ENCODE measurements at regions not wholly inside any gene's neighbourhood (a gene's known extent, or its start where the extent isn't known, plus 50 kb on each side); places are given as distances from the start of the nearest gene placed in this dataset.

- no peaks in the 10 kb centered on the region for H3K27me3 ChIP-seq (ENCODE audit: control insufficient read depth, low read length)
- H3K36me3 ChIP-seq (ENCODE audit: control insufficient read depth, low read length): no peaks in the 10 kb centered on the region
- no peaks in the 10 kb centered on the region for H3K9me2 ChIP-seq (replicated peaks; ENCODE audit: control insufficient read depth, low read length)
- no peak overlapping the region for H3K4me3 ChIP-seq (ENCODE audit: low read length)
- H3K4me2 ChIP-seq (ENCODE audit: low read length): no peak overlapping the region
- no peaks in the 10 kb centered on the region for H4K20me1 ChIP-seq (ENCODE audit: control insufficient read depth, insufficient read depth, low read depth, low read length)
- no peak overlapping the region for H3K27ac ChIP-seq (ENCODE audit: low read depth, low read length)
- TF ChIP-seq CTCF (IDR thresholded peaks at IDR 0.05; ENCODE audit: low read depth, low read length, poor library complexity, severe bottlenecking): no peak
- no peak for TF ChIP-seq EZH2phosphoT487 (IDR thresholded peaks at IDR 0.05; ENCODE audit: borderline replicate concordance, low read length)
- H3F3A ChIP-seq (ENCODE audit: control insufficient read depth, insufficient read depth): no peaks in the 10 kb centered on the region
- no peaks in the 10 kb centered on the region for H3K4me1 ChIP-seq (ENCODE audit: control insufficient read depth, low read length)
- H3K9me3 ChIP-seq (ENCODE audit: control insufficient read depth, insufficient read depth, low read length): no peaks in the 10 kb centered on the region
- H3K79me2 ChIP-seq (ENCODE audit: control insufficient read depth, low read length): no peaks in the 10 kb centered on the region
Measured at GRCh38 chr9:82499337-82499736, 510.8 kb downstream of the SPATA31D1 start.

DNA sequence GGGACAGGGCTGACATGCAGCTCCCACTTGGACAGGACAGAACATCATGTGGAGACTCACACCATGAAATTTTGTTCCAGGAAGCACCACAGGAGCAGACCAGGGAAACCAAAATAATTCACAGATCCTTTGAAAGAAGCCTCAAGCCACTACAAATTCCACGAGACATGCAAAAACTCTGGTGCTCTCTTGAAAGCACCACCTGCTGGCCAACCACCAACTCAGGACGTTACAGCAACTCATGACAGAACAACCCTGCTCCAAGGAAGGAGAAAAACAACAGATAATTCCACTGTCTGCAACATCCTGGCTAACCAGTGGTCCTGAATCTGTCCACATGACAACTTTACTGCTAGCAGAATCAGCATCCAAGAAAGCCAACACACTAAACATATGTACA is 516.0 kb downstream of the SPATA31D1 start:
- H3K27ac ChIP-seq (ENCODE audit: low read depth, low read length): no peak overlapping the region
- no peak for TF ChIP-seq CTCF (IDR thresholded peaks at IDR 0.05; ENCODE audit: low read depth, low read length, poor library complexity, severe bottlenecking)
- no peak for TF ChIP-seq EZH2phosphoT487 (IDR thresholded peaks at IDR 0.05; ENCODE audit: borderline replicate concordance, low read length)
- H4K20me1 ChIP-seq (ENCODE audit: control insufficient read depth, insufficient read depth, low read depth, low read length): no peaks in the 10 kb centered on the region
- H3K4me1 ChIP-seq (ENCODE audit: control insufficient read depth, low read length): no peaks in the 10 kb centered on the region
- no peaks in the 10 kb centered on the region for H3K79me2 ChIP-seq (ENCODE audit: control insufficient read depth, low read length)
- no peaks in the 10 kb centered on the region for H3K9me2 ChIP-seq (replicated peaks; ENCODE audit: control insufficient read depth, low read length)
- no peak overlapping the region for H3K4me3 ChIP-seq (ENCODE audit: low read length)
- H3K9me3 ChIP-seq (ENCODE audit: control insufficient read depth, insufficient read depth, low read length): no peaks in the 10 kb centered on the region
- no peaks in the 10 kb centered on the region for H3K36me3 ChIP-seq (ENCODE audit: control insufficient read depth, low read length)
- H3K27me3 ChIP-seq (ENCODE audit: control insufficient read depth, low read length): no peaks in the 10 kb centered on the region
- no peak overlapping the region for H3K4me2 ChIP-seq (ENCODE audit: low read length)
- no peaks in the 10 kb centered on the region for H3F3A ChIP-seq (ENCODE audit: control insufficient read depth, insufficient read depth)

DNA sequence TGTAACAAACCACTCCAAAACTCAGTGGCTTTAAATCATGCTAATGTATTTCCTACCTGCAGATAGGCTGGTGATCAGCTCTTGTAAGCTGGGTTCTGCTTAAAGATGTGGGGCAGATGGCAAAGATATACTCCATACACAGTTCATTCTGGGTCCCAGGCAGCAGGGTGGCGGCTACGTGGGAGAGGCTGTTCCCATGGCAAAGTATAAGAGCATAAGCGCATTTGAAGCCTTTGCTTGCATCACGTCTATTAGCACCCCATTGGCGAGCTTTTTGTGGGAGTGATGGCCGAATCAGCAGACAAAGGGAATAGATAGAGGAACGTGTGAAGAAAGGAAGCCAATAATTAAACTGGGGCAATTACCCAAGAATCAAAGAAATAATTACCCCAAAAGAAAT is 523.1 kb downstream of the SPATA31D1 start:
- no peak overlapping the region for H3K27ac ChIP-seq (ENCODE audit: low read depth, low read length)
- H3K27me3 ChIP-seq (ENCODE audit: control insufficient read depth, low read length): no peaks in the 10 kb centered on the region
- no peaks in the 10 kb centered on the region for H3K9me2 ChIP-seq (replicated peaks; ENCODE audit: control insufficient read depth, low read length)
- H3K4me3 ChIP-seq (ENCODE audit: low read length): no peak overlapping the region
- no peak overlapping the region for H3K4me2 ChIP-seq (ENCODE audit: low read length)
- no peaks in the 10 kb centered on the region for H3K9me3 ChIP-seq (ENCODE audit: control insufficient read depth, insufficient read depth, low read length)
- no peaks in the 10 kb centered on the region for H3K79me2 ChIP-seq (ENCODE audit: control insufficient read depth, low read length)
- H4K20me1 ChIP-seq (ENCODE audit: control insufficient read depth, insufficient read depth, low read depth, low read length): no peaks in the 10 kb centered on the region
- TF ChIP-seq EZH2phosphoT487 (IDR thresholded peaks at IDR 0.05; ENCODE audit: borderline replicate concordance, low read length): no peak
- no peak for TF ChIP-seq CTCF (IDR thresholded peaks at IDR 0.05; ENCODE audit: low read depth, low read length, poor library complexity, severe bottlenecking)
- no peaks in the 10 kb centered on the region for H3K4me1 ChIP-seq (ENCODE audit: control insufficient read depth, low read length)
- H3F3A ChIP-seq (ENCODE audit: control insufficient read depth, insufficient read depth): no peaks in the 10 kb centered on the region
- no peaks in the 10 kb centered on the region for H3K36me3 ChIP-seq (ENCODE audit: control insufficient read depth, low read length)

DNA sequence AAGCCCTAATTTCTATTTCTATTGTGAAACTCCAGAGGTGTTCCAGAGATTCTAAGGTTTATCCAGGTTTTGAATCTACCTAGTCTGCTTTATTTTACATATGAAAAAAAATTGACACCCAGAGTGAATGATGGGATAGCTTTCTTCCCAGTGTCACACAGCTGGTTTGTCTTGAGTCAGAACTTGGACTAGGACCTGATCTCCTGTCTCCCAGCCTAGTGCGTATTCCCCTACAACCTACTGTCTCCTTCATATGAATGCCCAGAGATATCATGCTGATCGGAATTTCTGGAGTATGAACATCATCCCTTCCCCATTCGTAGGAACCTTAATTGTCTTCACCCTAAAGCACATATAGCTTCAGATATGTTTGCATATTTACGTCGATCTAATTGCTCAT is 524.2 kb downstream of the SPATA31D1 start:
- H3K36me3 ChIP-seq (ENCODE audit: control insufficient read depth, low read length): no peaks in the 10 kb centered on the region
- H3K9me3 ChIP-seq (ENCODE audit: control insufficient read depth, insufficient read depth, low read length): no peaks in the 10 kb centered on the region
- no peak overlapping the region for H3K4me3 ChIP-seq (ENCODE audit: low read length)
- H3F3A ChIP-seq (ENCODE audit: control insufficient read depth, insufficient read depth): no peaks in the 10 kb centered on the region
- no peaks in the 10 kb centered on the region for H3K79me2 ChIP-seq (ENCODE audit: control insufficient read depth, low read length)
- no peaks in the 10 kb centered on the region for H4K20me1 ChIP-seq (ENCODE audit: control insufficient read depth, insufficient read depth, low read depth, low read length)
- no peaks in the 10 kb centered on the region for H3K27me3 ChIP-seq (ENCODE audit: control insufficient read depth, low read length)
- H3K9me2 ChIP-seq (replicated peaks; ENCODE audit: control insufficient read depth, low read length): no peaks in the 10 kb centered on the region
- H3K4me1 ChIP-seq (ENCODE audit: control insufficient read depth, low read length): no peaks in the 10 kb centered on the region
- no peak overlapping the region for H3K27ac ChIP-seq (ENCODE audit: low read depth, low read length)
- TF ChIP-seq EZH2phosphoT487 (IDR thresholded peaks at IDR 0.05; ENCODE audit: borderline replicate concordance, low read length) (no peak), CTCF (IDR thresholded peaks at IDR 0.05; ENCODE audit: low read depth, low read length, poor library complexity, severe bottlenecking) (no peak)
- no peak overlapping the region for H3K4me2 ChIP-seq (ENCODE audit: low read length)

Data from DOHH2 (cell line).